ENCODE measurements at regions not wholly inside any gene's neighbourhood (a gene's known extent, or its start where the extent isn't known, plus 50 kb on each side); places are given as distances from the start of the nearest gene placed in this dataset.
"Not testable (repeated sequence)": the region's sequence is repeated elsewhere in the genome, so short reads cannot be mapped to it uniquely, and the experiment has no call there.

GRCh38 chr13:54248306-54248705 lies 1219.7 kb downstream of the OLFM4 start:
- Histone ChIP-seq H3K27me3 (no peaks in the 10 kb centered on the region), H3K4me1 (no peaks in the 10 kb centered on the region), H3K27ac (no peak overlapping the region), H3K36me3 (no peaks in the 10 kb centered on the region), H3K9me3 (no peaks in the 10 kb centered on the region), H3K4me3 (no peak overlapping the region)
- WGBS, 5 donors = 53 to 79% (median 68%) methylated on average over 3 of the region's 3 CpGs
- intact Hi-C loops (cut with DNase I; ENCODE audit: low total_unique reads) = no loop called here
- TF ChIP-seq POLR2A (IDR thresholded peaks at IDR 0.05) = no peak
- DNase-seq = no peak

GRCh38 chr13:54261856-54262255 lies 1233.2 kb downstream of the OLFM4 start:
- DNase-seq = no peak
- WGBS, 5 donors = 53 to 73% (median 67%) methylated on average over 2 of the region's 2 CpGs
- no peaks in the 10 kb centered on the region for H3K36me3 ChIP-seq
- TF ChIP-seq POLR2AphosphoS5 (IDR thresholded peaks at IDR 0.05) (no peak), CTCF (IDR thresholded peaks at IDR 0.05) (no peak), EP300 (IDR thresholded peaks at IDR 0.05) (no peak), POLR2A (IDR thresholded peaks at IDR 0.05) (no peak)
- no peaks in the 10 kb centered on the region for H3K4me1 ChIP-seq
- H3K9me3 ChIP-seq = peaks cover 0 to 3% (median 0%) of the 10 kb centered on the region in 4 donors
- no peak overlapping the region for H3K27ac ChIP-seq
- no peak overlapping the region for H3K4me3 ChIP-seq
- intact Hi-C loops (cut with DNase I; ENCODE audit: low total_unique reads) = no loop called here
- no peaks in the 10 kb centered on the region for H3K27me3 ChIP-seq

- H3K4me3 ChIP-seq = no peak overlapping the region
- no peaks in the 10 kb centered on the region for H3K27me3 ChIP-seq
- DNase-seq = no peak
- TF ChIP-seq EP300 (IDR thresholded peaks at IDR 0.05) = no peak
- TF ChIP-seq CTCF (IDR thresholded peaks at IDR 0.05) = no peak
- TF ChIP-seq POLR2AphosphoS5 (IDR thresholded peaks at IDR 0.05) = no peak
- no peak for TF ChIP-seq POLR2A (IDR thresholded peaks at IDR 0.05)
- no peaks in the 10 kb centered on the region for H3K36me3 ChIP-seq
- intact Hi-C loops (cut with DNase I; ENCODE audit: low total_unique reads) = no loop called here
- H3K27ac ChIP-seq = no peak overlapping the region
- peaks cover 0 to 3% (median 0%) of the 10 kb centered on the region in 4 donors for H3K9me3 ChIP-seq
- H3K4me1 ChIP-seq = no peaks in the 10 kb centered on the region
These were observed 1235.3 kb downstream of the OLFM4 start for GRCh38 chr13:54263868-54264267.

- intact Hi-C loops (cut with DNase I; ENCODE audit: low total_unique reads) = not testable (repeated sequence)
- 54 to 64% (median 59%) methylated on average over 6 of the region's 6 CpGs for WGBS, 5 donors
These were observed 1238.6 kb downstream of the OLFM4 start for GRCh38 chr13:54267253-54267668.

GRCh38 chr13:54268013-54268695 lies 1239.5 kb downstream of the OLFM4 start:
- H3K27me3 ChIP-seq; H3K4me3 ChIP-seq; H3K4me1 ChIP-seq; H3K36me3 ChIP-seq; DNase-seq; H3K27ac ChIP-seq; intact Hi-C loops (cut with DNase I; ENCODE audit: low total_unique reads); H3K9me3 ChIP-seq: not testable (repeated sequence)
- WGBS, 5 donors = 84 to 89% (median 86%) methylated on average over 10 to 11 of the region's 11 CpGs

More at GRCh38 chr13:54267253-54267668, 1238.6 kb downstream of the OLFM4 start:
- not testable (repeated sequence) for H3K36me3 ChIP-seq, H3K9me3 ChIP-seq, H3K4me1 ChIP-seq, DNase-seq, H3K27ac ChIP-seq, H3K27me3 ChIP-seq, H3K4me3 ChIP-seq

- WGBS, 5 donors = 91 to 96% (median 94%) methylated on average over 9 to 10 of the region's 10 CpGs
- DNase-seq = no peak
These were observed 1258.6 kb downstream of the OLFM4 start for GRCh38 chr13:54287062-54287764.

More at GRCh38 chr13:54287062-54287764, 1258.6 kb downstream of the OLFM4 start:
- Histone ChIP-seq H3K4me1 (no peaks in the 10 kb centered on the region), H3K36me3 (no peaks in the 10 kb centered on the region), H3K4me3 (no peak overlapping the region), H3K27ac (no peak overlapping the region), H3K27me3 (no peaks in the 10 kb centered on the region), H3K9me3 (peaks cover 0 to 25% (median 12%) of the 10 kb centered on the region in 4 donors)
- intact Hi-C loops (cut with DNase I; ENCODE audit: low total_unique reads) = no loop called here
- TF ChIP-seq POLR2AphosphoS5 (IDR thresholded peaks at IDR 0.05) (no peak), POLR2A (IDR thresholded peaks at IDR 0.05) (no peak), EP300 (IDR thresholded peaks at IDR 0.05) (no peak), CTCF (IDR thresholded peaks at IDR 0.05) (no peak)

All from stomach (tissue), 8 donors.